GM12878 (cell line): ENCODE measurements at regions not wholly inside any gene's neighbourhood (a gene's known extent, or its start where the extent isn't known, plus 50 kb on each side); places are given as distances from the start of the nearest gene placed in this dataset.

ENCODE experiments used
- ATAC-seq: fragments of 200-7000 bp; cut with Tn5 transposase; 3 replicates; pipeline ENCODE4 v1.9.1; 2020; ENCODE audit warnings: mild to moderate bottlenecking, moderate library complexity
- BruUV-seq: library from RNA; stranded (reverse); fragments of 400-500 nt; replicated peaks from 2 replicates; lab custom pipeline; 2021; lab: Mats Ljungman, UMichigan
- CTCF ChIA-PET: fragments of 300-600 bp; sonication (Branson Sonifier 250); formaldehyde crosslinking; extraction: SDS; loops from one replicate; lab custom pipeline; 2021; ENCODE audit warnings: inconsistent platforms; lab: Yijun Ruan, JAX
- POLR2A ChIA-PET: fragments of 350-600 bp; formaldehyde crosslinking; extraction: SDS; loops from one replicate; lab custom pipeline; 2021; ENCODE audit warnings: inconsistent platforms; lab: Charles Lee
- RAD21 ChIA-PET: fragments of 300-600 bp; sonication (Branson Sonifier 250); formaldehyde crosslinking; loops from one replicate; lab custom pipeline; 2023; ENCODE audit warnings: antibody characterized with exemption; ENCODE audit not compliant: unreplicated experiment; lab: Charles Lee
- SMC1A ChIA-PET: fragments of 300-600 bp; sonication (Branson Sonifier 250); formaldehyde crosslinking; loops from one replicate; lab custom pipeline; 2023; ENCODE audit not compliant: unreplicated experiment, uncharacterized antibody; lab: Charles Lee
- DNase-seq: peaks from one replicate; pipeline ENCODE4 v3.0.0-alpha.2; 2011; ENCODE audit warnings: low read depth, low spot score
- FAIRE-seq: peaks from 3 replicates; lab custom pipeline; 2011; peaks lifted over from hg19 to GRCh38; lab: Jason Lieb, UNC
- H2AFZ ChIP-seq: 2 replicates; pipeline ENCODE4 v1.6.0; 2011; ENCODE audit warnings: low read depth, low read length, control low read depth; ENCODE audit not compliant: control insufficient read depth
- H3K27ac ChIP-seq: 2 replicates; pipeline ENCODE4 v1.5.1; 2011; ENCODE audit warnings: control low read depth; ENCODE audit not compliant: control insufficient read depth, insufficient read depth
- H3K27me3 ChIP-seq, 2 experiments: replicated peaks in 1 of 2; 2 replicates each; pipeline versions ENCODE4 v1.6.0 to v1.6.1; 2011; ENCODE audit warnings: low read length in 1 of 2; ENCODE audit not compliant: control insufficient read depth in 2 of 2, insufficient read depth in 2 of 2
- H3K36me3 ChIP-seq, 2 experiments: 2 replicates each; pipeline ENCODE4 v1.5.1; 2011; ENCODE audit warnings: low read length in 1 of 2; ENCODE audit not compliant: control insufficient read depth in 2 of 2, insufficient read depth in 2 of 2
- H3K4me1 ChIP-seq: 2 replicates; pipeline ENCODE4 v1.6.1; 2011; ENCODE audit warnings: mild to moderate bottlenecking, low read length, moderate library complexity, mixed read lengths; ENCODE audit not compliant: control insufficient read depth, insufficient read depth
- H3K4me2 ChIP-seq: 2 replicates; pipeline ENCODE4 v1.6.0; 2011; ENCODE audit warnings: control low read depth; ENCODE audit not compliant: control insufficient read depth, insufficient read depth
- H3K4me3 ChIP-seq: fragments of 200-600 bp; sonication (generic); 2 replicates; pipeline ENCODE4 v1.5.1; 2016
- H3K79me2 ChIP-seq: 2 replicates; pipeline ENCODE4 v1.6.0; 2011; ENCODE audit warnings: low read length; ENCODE audit not compliant: control insufficient read depth, insufficient read depth
- H3K9ac ChIP-seq: 2 replicates; pipeline ENCODE4 v1.8.0; 2011; ENCODE audit warnings: low read length, control low read depth, mixed read lengths; ENCODE audit not compliant: control insufficient read depth, insufficient read depth
- H3K9me3 ChIP-seq: replicated peaks from 3 replicates; pipeline ENCODE4 v1.5.1; 2011; ENCODE audit warnings: mild to moderate bottlenecking, low read length; ENCODE audit not compliant: control insufficient read depth, insufficient read depth
- H4K20me1 ChIP-seq: 2 replicates; pipeline ENCODE4 v1.6.0; 2011; ENCODE audit not compliant: control insufficient read depth, insufficient read depth
- BCL11A ChIP-seq: IDR thresholded peaks from 2 replicates; pipeline ENCODE4 v1.6.1; 2011; ENCODE audit warnings: low read depth, low read length
- CBFB ChIP-seq: IDR thresholded peaks from 2 replicates; pipeline ENCODE4 v1.6.1; 2016; ENCODE audit warnings: antibody characterized with exemption, low read depth
- E2F8 ChIP-seq: fragments of 450-650 bp; IDR thresholded peaks from 2 replicates; pipeline ENCODE4 v1.6.1; 2018; ENCODE audit warnings: mild to moderate bottlenecking, low read depth, moderate library complexity; ENCODE audit not compliant: partially characterized antibody
- EP300 ChIP-seq, 2 experiments: fragments of 150-350 bp in 1 of 2; IDR thresholded peaks; 2 replicates each; pipeline ENCODE4 v1.6.1; 2011 to 2012; ENCODE audit warnings: low read depth in 2 of 2, low read length in 2 of 2, borderline replicate concordance in 1 of 2, improper control_type of control experiment in 1 of 2, inconsistent platforms in 1 of 2; ENCODE audit not compliant: control insufficient read depth in 1 of 2
- FOXK2 ChIP-seq: fragments of 450-650 bp; IDR thresholded peaks from 2 replicates; pipeline ENCODE4 v1.6.1; 2017; ENCODE audit warnings: mild to moderate bottlenecking, moderate library complexity
- KAT2A ChIP-seq: conservative IDR thresholded peaks from 2 replicates; pipeline ENCODE4 v1.6.1; 2011; ENCODE audit warnings: low read depth, low read length; ENCODE audit not compliant: control insufficient read depth
- LARP7 ChIP-seq: fragments of 450-650 bp; IDR thresholded peaks from 2 replicates; pipeline ENCODE4 v1.6.1; 2017; ENCODE audit warnings: mild to moderate bottlenecking
- MTA2 ChIP-seq: fragments of 450-650 bp; IDR thresholded peaks from 2 replicates; pipeline ENCODE4 v1.6.1; 2016; ENCODE audit warnings: low read depth, mild to moderate bottlenecking, moderate library complexity
- MTA3 ChIP-seq: IDR thresholded peaks from 2 replicates; pipeline ENCODE4 v1.6.1; 2012; ENCODE audit warnings: low read length, inconsistent platforms, borderline replicate concordance
- NBN ChIP-seq: fragments of 450-650 bp; IDR thresholded peaks from 2 replicates; pipeline ENCODE4 v1.6.1; 2016
- POLR2A ChIP-seq: IDR thresholded peaks from 2 replicates; pipeline ENCODE4 v1.6.1; 2011; ENCODE audit warnings: low read depth, mild to moderate bottlenecking, low read length
- RCOR1 ChIP-seq: conservative IDR thresholded peaks from 2 replicates; pipeline ENCODE4 v1.6.1; 2012; ENCODE audit warnings: low read depth, low read length, improper control_type of control experiment
- SMAD1 ChIP-seq: fragments of 450-650 bp; IDR thresholded peaks from 2 replicates; pipeline ENCODE4 v1.6.1; 2018; ENCODE audit warnings: mild to moderate bottlenecking, low read depth; ENCODE audit not compliant: partially characterized antibody
- YBX1 ChIP-seq: fragments of 450-650 bp; IDR thresholded peaks from 2 replicates; pipeline ENCODE4 v1.6.1; 2016; ENCODE audit warnings: antibody characterized with exemption
- ZSCAN29 ChIP-seq: fragments of 450-650 bp; IDR thresholded peaks from 2 replicates; pipeline ENCODE4 v1.6.1; 2017; ENCODE audit warnings: mild to moderate bottlenecking, moderate library complexity
- WGBS: methylation state at CpG from one replicate; pipeline ENCODE4 v1.1.6; 2016; ENCODE audit warnings: low lambda C conversion rate; ENCODE audit not compliant: insufficient replicate concordance, insufficient coverage; ENCODE audit errors: missing lambda C conversion rate; 5-methylcytosine and 5-hydroxymethylcytosine counted together
- in situ Hi-C: fragments of 300-500 bp; cut with MboI; formaldehyde crosslinking; loops from 9 replicates; pipeline ENCODE4 v1.14.3; 2018; ENCODE audit warnings: mixed read lengths
- intact Hi-C: fragments of 100-400 bp; cut with micrococcal nuclease; formaldehyde crosslinking; loops from one replicate; pipeline ENCODE4 v1.14.2; 2022; ENCODE audit not compliant: unreplicated experiment

- H3K9me3 ChIP-seq = no peaks in the 10 kb centered on the region; the same call in 2 of the 3 replicates
- H3K9ac ChIP-seq = no peak overlapping the region
- no peak overlapping the region for H3K4me2 ChIP-seq
- intact Hi-C loops = no loop called here
- in situ Hi-C loops = no loop called here
- H3K27ac ChIP-seq = no peak overlapping the region
- no peaks in the 10 kb centered on the region for H3K27me3 ChIP-seq
- POLR2A ChIA-PET = no interaction called here
- no peaks in the 10 kb centered on the region for H3K79me2 ChIP-seq
- H3K4me3 ChIP-seq = no peak overlapping the region
- DNase-seq (no peak), ATAC-seq (no peak), FAIRE-seq (no peak)
- TF ChIP-seq POLR2A (no peak), SMAD1 (no peak), LARP7 (no peak), RCOR1 (no peak), ZSCAN29 (no peak), MTA3 (no peak), EP300 (IDR thresholded peaks at IDR 0.05; ENCODE audit: borderline replicate concordance in 1 of 2, control insufficient read depth in 1 of 2, low read depth in 2 of 2, low read length in 2 of 2) (no peak), BCL11A (no peak), FOXK2 (no peak), MTA2 (no peak)
- CTCF ChIA-PET = no interaction called here
- BruUV-seq = no TSS peak
- WGBS = 46% methylated on average over 2 of the region's 2 CpGs
- no peak overlapping the region for H2AFZ ChIP-seq
- RAD21 ChIA-PET = no interaction called here
- H3K4me1 ChIP-seq = no peaks in the 10 kb centered on the region
- SMC1A ChIA-PET = no interaction called here
- H3K36me3 ChIP-seq = no peaks in the 10 kb centered on the region
- H4K20me1 ChIP-seq = no peaks in the 10 kb centered on the region
Observed at GRCh38 chr20:24070679-24071078, 82.1 kb upstream of the GGTLC1 start.

GRCh38 chr20:24066076-24066700, 77.6 kb upstream of the GGTLC1 start:
- no peaks in the 10 kb centered on the region for H3K4me1 ChIP-seq
- no peaks in the 10 kb centered on the region for H3K27me3 ChIP-seq
- no peaks in the 10 kb centered on the region for H3K79me2 ChIP-seq
- SMC1A ChIA-PET = interaction anchor here (1.6 kb wide), 1 partner anchor 11 kb away, joined by 3 read pairs; no protein-coding TSS in a partner anchor
- no peaks in the 10 kb centered on the region for H4K20me1 ChIP-seq
- no peak for ATAC-seq
- no peak overlapping the region for H3K27ac ChIP-seq
- intact Hi-C loops (no loop called here), in situ Hi-C loops (no loop called here)
- no peaks in the 10 kb centered on the region for H3K36me3 ChIP-seq
- no peak overlapping the region for H3K4me3 ChIP-seq
- WGBS = 3% methylated on average over 6 of the region's 6 CpGs
- no peak overlapping the region for H3K4me2 ChIP-seq
- CTCF ChIA-PET = no interaction called here
- RAD21 ChIA-PET = no interaction called here
- BruUV-seq = no TSS peak
- POLR2A ChIA-PET = no interaction called here
- DNase-seq = no peak
- no peaks in the 10 kb centered on the region for H3K9me3 ChIP-seq
- FAIRE-seq = no peak
- no peak overlapping the region for H3K9ac ChIP-seq
- H2AFZ ChIP-seq = no peak overlapping the region
- TF ChIP-seq YBX1 (no peak), KAT2A (no peak), E2F8 (no peak), NBN (no peak), ZSCAN29 (no peak), CBFB (no peak)
